GM19043 (cell line): ENCODE measurements at regions not wholly inside any gene's neighbourhood (a gene's known extent, or its start where the extent isn't known, plus 50 kb on each side); places are given as distances from the start of the nearest gene placed in this dataset.
"Not testable (repeated sequence)": the region's sequence is repeated elsewhere in the genome, so short reads cannot be mapped to it uniquely, and the experiment has no call there.

Experiments used
- ATAC-seq: cut with Tn5 transposase; IDR thresholded peaks from one replicate; pipeline ENCODE4 v1.9.1; 2021; ENCODE audit warnings: low read depth; ENCODE audit not compliant: unreplicated experiment

GRCh38 chr1:90826024-90826423 is 108.9 kb upstream of the BARHL2 start:
- ATAC-seq: no peak

- ATAC-seq: no peak
Measured at GRCh38 chr1:90824551-90824950, 107.4 kb upstream of the BARHL2 start.

GRCh38 chr1:90823686-90824085 is 106.6 kb upstream of the BARHL2 start:
- ATAC-seq: no peak

GRCh38 chr1:90821788-90822359 is 104.8 kb upstream of the BARHL2 start:
- no peak for ATAC-seq

GRCh38 chr1:90821152-90821787 is 104.2 kb upstream of the BARHL2 start:
- no peak for ATAC-seq

- no peak for ATAC-seq
Measured at GRCh38 chr1:90820745-90821144, 103.6 kb upstream of the BARHL2 start.

GRCh38 chr1:90817399-90817798 is 100.3 kb upstream of the BARHL2 start:
- no peak for ATAC-seq

GRCh38 chr1:90812237-90812636 is 95.1 kb upstream of the BARHL2 start:
- ATAC-seq: not testable (repeated sequence)

- not testable (repeated sequence) for ATAC-seq
Measured at GRCh38 chr1:90811444-90811950, 94.4 kb upstream of the BARHL2 start.

- ATAC-seq: no peak
Measured at GRCh38 chr1:90810681-90811080, 93.6 kb upstream of the BARHL2 start.

- no peak for ATAC-seq
Measured at GRCh38 chr1:90809996-90810395, 92.9 kb upstream of the BARHL2 start.

GRCh38 chr1:90809093-90809492 is 92.0 kb upstream of the BARHL2 start:
- no peak for ATAC-seq

GRCh38 chr1:90807329-90807728 is 90.2 kb upstream of the BARHL2 start:
- no peak for ATAC-seq

- ATAC-seq: no peak
Measured at GRCh38 chr1:90802622-90803021, 85.5 kb upstream of the BARHL2 start.

GRCh38 chr1:90800012-90800717 is 83.1 kb upstream of the BARHL2 start:
- no peak for ATAC-seq

- no peak for ATAC-seq
Measured at GRCh38 chr1:90799326-90799725, 82.2 kb upstream of the BARHL2 start.

- no peak for ATAC-seq
Measured at GRCh38 chr1:90798883-90799282, 81.8 kb upstream of the BARHL2 start.

- ATAC-seq: no peak
Measured at GRCh38 chr1:90798344-90798743, 81.2 kb upstream of the BARHL2 start.

- no peak for ATAC-seq
Measured at GRCh38 chr1:90795431-90795830, 78.3 kb upstream of the BARHL2 start.

- ATAC-seq: no peak
Measured at GRCh38 chr1:90786709-90787108, 69.6 kb upstream of the BARHL2 start.

- ATAC-seq: no peak
Measured at GRCh38 chr1:90784186-90784847, 67.2 kb upstream of the BARHL2 start.
